ENCODE measurements at regions not wholly inside any gene's neighbourhood (a gene's known extent, or its start where the extent isn't known, plus 50 kb on each side); places are given as distances from the start of the nearest gene placed in this dataset.

GRCh38 chr10:117616179-117616578 is 73.6 kb downstream of the EMX2 start:
- no peaks in the 10 kb centered on the region for H3K27me3 ChIP-seq (ENCODE audit: control insufficient read depth, insufficient read depth, low read length)
- H3K36me3 ChIP-seq (ENCODE audit: control insufficient read depth in 2 of 3, insufficient read depth in 3 of 3, low read length in 3 of 3), result no peaks in the 10 kb centered on the region
- no peak overlapping the region for H3K9ac ChIP-seq (ENCODE audit: low read length in 3 of 3)
- intact Hi-C loops (cut with DNase I), result no loop called here
- TF ChIP-seq CTCF (IDR thresholded peaks at IDR 0.05; ENCODE audit: borderline replicate concordance, extremely low read depth, insufficient read depth), result no peak
- H3K9me3 ChIP-seq (ENCODE audit: control insufficient read depth in 2 of 3, insufficient read depth in 1 of 3, low read length in 3 of 3), result no peaks in the 10 kb centered on the region
- peak in 1 of 5 donors; percentile 19 for DNase-seq
- H3K4me1 ChIP-seq (ENCODE audit: control insufficient read depth in 2 of 3, insufficient read depth in 2 of 3, low read depth in 1 of 3, low read length in 3 of 3), result no peaks in the 10 kb centered on the region
- no peak overlapping the region for H3K4me3 ChIP-seq (ENCODE audit: low read length in 3 of 3)
- no peak overlapping the region for H3K27ac ChIP-seq (ENCODE audit: low read depth in 2 of 2, low read length in 2 of 2)
- FAIRE-seq, result no peak

DNA sequence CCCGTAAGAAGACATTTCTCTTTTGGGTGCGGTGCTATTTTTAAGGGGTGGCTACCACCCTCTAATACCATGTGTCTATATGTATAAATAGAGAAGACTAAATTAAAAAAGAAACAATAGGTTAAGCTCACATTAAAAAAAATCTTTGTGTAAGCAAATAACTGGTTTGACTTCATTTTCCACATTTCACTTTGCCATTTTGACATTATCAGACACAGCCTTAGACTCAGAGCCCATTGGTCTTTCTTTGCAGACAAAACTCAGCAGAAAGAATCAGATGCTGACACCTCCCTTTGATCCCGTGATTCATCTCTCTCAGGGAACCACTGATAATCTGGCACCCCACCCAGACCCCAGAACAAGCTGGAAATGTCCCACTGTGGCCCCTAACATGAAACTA is 74.5 kb downstream of the EMX2 start:
- H3K9ac ChIP-seq (ENCODE audit: low read length in 3 of 3), result no peak overlapping the region
- H3K27me3 ChIP-seq (ENCODE audit: control insufficient read depth, insufficient read depth, low read length), result no peaks in the 10 kb centered on the region
- no peak for TF ChIP-seq CTCF (IDR thresholded peaks at IDR 0.05; ENCODE audit: borderline replicate concordance, extremely low read depth, insufficient read depth)
- no peak for FAIRE-seq
- no peak overlapping the region for H3K27ac ChIP-seq (ENCODE audit: low read depth in 2 of 2, low read length in 2 of 2)
- intact Hi-C loops (cut with DNase I), result no loop called here
- no peak overlapping the region for H3K4me3 ChIP-seq (ENCODE audit: low read length in 3 of 3)
- DNase-seq, result no peak
- H3K36me3 ChIP-seq (ENCODE audit: control insufficient read depth in 2 of 3, insufficient read depth in 3 of 3, low read length in 3 of 3), result no peaks in the 10 kb centered on the region
- no peaks in the 10 kb centered on the region for H3K9me3 ChIP-seq (ENCODE audit: control insufficient read depth in 2 of 3, insufficient read depth in 1 of 3, low read length in 3 of 3)
- H3K4me1 ChIP-seq (ENCODE audit: control insufficient read depth in 2 of 3, insufficient read depth in 2 of 3, low read depth in 1 of 3, low read length in 3 of 3), result no peaks in the 10 kb centered on the region

- no peak for FAIRE-seq
- intact Hi-C loops (cut with DNase I), result no loop called here
Measured at GRCh38 chr10:117617659-117618058, 75.1 kb downstream of the EMX2 start.

More at GRCh38 chr10:117617659-117618058, 75.1 kb downstream of the EMX2 start:
- H3K4me3 ChIP-seq (ENCODE audit: low read length in 3 of 3), result no peak overlapping the region
- no peak overlapping the region for H3K27ac ChIP-seq (ENCODE audit: low read depth in 2 of 2, low read length in 2 of 2)
- H3K27me3 ChIP-seq (ENCODE audit: control insufficient read depth, insufficient read depth, low read length), result no peaks in the 10 kb centered on the region
- no peak overlapping the region for H3K9ac ChIP-seq (ENCODE audit: low read length in 3 of 3)
- no peaks in the 10 kb centered on the region for H3K36me3 ChIP-seq (ENCODE audit: control insufficient read depth in 2 of 3, insufficient read depth in 3 of 3, low read length in 3 of 3)
- no peaks in the 10 kb centered on the region for H3K4me1 ChIP-seq (ENCODE audit: control insufficient read depth in 2 of 3, insufficient read depth in 2 of 3, low read depth in 1 of 3, low read length in 3 of 3)
- TF ChIP-seq CTCF (IDR thresholded peaks at IDR 0.05; ENCODE audit: borderline replicate concordance, extremely low read depth, insufficient read depth), result no peak
- H3K9me3 ChIP-seq (ENCODE audit: control insufficient read depth in 2 of 3, insufficient read depth in 1 of 3, low read length in 3 of 3), result no peaks in the 10 kb centered on the region
- no peak for DNase-seq
